ENCODE measurements at regions not wholly inside any gene's neighbourhood (a gene's known extent, or its start where the extent isn't known, plus 50 kb on each side); places are given as distances from the start of the nearest gene placed in this dataset.

DNA sequence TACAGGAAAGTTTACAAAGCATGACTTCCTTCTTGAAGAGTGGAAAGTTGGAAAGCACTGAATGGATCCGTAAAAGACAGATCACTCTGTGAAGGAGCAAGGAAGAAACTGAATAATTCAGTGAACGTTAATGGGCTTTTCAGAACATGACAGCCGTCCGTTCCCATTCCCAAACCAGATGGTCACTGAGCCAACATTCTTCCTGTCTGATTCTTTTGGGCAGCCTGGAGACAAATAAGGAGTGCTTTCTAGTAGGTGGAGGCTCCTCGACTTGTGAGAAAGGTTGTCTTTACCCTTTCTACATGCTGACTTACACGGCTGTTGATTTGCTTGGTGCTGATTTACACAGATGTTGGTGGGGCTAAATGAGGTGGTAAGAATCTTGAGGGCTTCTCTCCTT, 51.0 kb upstream of the PAPPA start:
- Histone ChIP-seq H3K27ac (ENCODE audit: low read depth in 1 of 3, low read length in 2 of 3) (no peak overlapping the region), H3K27me3 (ENCODE audit: control insufficient read depth in 3 of 3, insufficient read depth in 3 of 3, low read length in 3 of 3) (no peaks in the 10 kb centered on the region), H3K4me1 (ENCODE audit: control insufficient read depth in 3 of 3, insufficient read depth in 2 of 3, low read depth in 1 of 3, low read length in 2 of 3) (no peaks in the 10 kb centered on the region), H3K36me3 (ENCODE audit: control insufficient read depth in 3 of 3, insufficient read depth in 2 of 3, low read depth in 1 of 3, low read length in 3 of 3) (no peaks in the 10 kb centered on the region), H3K4me3 (ENCODE audit: low read depth in 1 of 3, low read length in 3 of 3) (no peak overlapping the region), H3K9me3 (ENCODE audit: control insufficient read depth in 2 of 2, insufficient read depth in 1 of 2, low read depth in 1 of 2, low read length in 1 of 2) (no peaks in the 10 kb centered on the region)
- no peak for DNase-seq
- 86 to 89% (median 88%) methylated on average over 6 of the region's 6 CpGs for WGBS, 3 donors
- no peak for FAIRE-seq
